ENCODE measurements at regions not wholly inside any gene's neighbourhood (a gene's known extent, or its start where the extent isn't known, plus 50 kb on each side); places are given as distances from the start of the nearest gene placed in this dataset.

- no peak for DNase-seq
Measured at GRCh38 chr17:71113347-71113746, 944.0 kb downstream of the KCNJ2 start.

DNA sequence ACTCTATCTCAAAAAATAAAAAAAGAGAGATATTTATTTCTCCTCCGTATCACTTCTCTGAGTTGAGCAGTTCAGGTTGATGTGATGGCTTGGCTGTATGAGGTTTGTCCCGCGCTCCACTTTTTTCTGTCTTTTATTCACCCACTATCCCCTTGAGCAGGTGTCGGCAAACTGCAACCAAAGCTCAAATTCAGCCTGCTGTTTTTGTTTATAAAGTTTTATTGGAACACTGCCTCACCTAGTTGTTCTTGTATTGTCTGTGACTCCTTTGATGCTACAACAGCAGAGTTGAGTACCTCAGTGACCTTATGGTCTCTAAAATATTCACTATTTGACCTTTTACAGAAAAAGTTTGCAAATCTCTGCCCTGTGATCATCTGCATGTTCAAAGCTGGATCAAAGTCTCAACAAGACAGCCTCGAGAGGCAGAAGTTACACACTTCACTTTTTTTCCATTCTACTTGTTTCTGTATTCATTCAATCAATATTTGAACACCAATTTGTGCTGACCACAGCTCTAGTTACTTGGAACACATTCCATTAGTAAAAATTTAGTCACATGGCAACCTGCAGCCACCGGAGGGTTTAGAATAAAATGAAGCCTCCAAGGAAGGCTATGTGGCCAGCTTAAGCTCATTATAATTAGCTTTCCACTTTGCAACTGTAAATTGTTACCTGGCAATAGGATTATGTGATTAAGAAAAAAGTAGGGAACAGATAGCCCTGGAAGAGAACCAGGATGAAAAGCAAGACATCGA, 945.8 kb downstream of the KCNJ2 start:
- DNase-seq: no peak

DNA sequence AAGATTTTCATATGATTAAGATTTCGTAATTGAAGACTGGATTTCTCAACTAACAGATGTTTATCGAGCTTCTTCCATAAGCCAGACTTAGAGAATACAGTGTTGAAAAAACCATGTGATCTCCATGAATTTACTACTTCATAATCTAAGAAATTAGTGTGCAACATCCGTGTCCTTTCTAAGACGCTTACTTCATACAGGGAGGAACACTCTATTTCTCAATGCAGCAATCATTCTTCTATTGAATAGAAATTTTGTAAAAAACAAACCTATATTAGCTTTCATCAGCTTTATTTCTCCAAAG, 946.3 kb downstream of the KCNJ2 start:
- DNase-seq: no peak

DNA sequence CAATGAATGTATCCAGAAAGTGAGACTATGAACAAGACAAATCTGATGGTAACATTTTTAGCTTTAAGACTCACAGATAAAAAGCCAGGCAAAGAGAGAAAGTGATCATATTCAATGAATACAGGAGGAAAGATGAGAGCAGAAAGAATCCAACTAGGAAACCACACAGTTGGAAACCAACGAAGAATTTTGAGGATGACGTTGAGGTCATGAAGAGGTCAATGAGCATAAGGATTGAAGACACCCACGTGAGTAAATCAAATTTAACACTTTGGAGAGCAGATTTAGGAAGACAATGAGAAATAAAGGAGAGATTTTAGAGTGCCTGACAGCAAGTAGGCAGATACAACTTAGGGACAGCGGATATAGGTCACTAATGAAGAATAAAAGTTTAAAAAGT, 948.1 kb downstream of the KCNJ2 start:
- no peak for DNase-seq

DNA sequence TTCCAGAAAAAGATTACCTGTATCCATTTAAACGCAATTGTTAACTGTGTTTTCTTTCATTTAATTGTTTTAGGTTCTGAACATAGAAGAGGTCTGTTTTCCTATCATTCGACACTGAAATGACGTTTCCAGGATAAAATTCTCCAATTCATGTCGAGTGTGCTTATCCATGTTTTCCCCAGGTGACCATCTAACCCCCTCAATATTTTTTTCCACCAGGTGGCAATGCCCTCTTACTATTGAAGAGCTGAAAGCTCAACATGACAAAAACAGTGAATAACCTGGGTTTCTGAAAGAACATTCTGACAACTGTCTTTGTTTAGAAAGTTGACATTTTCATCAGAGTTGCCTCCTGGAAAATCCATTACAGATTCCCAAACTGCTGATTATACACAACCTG, 948.7 kb downstream of the KCNJ2 start:
- DNase-seq: no peak

DNA sequence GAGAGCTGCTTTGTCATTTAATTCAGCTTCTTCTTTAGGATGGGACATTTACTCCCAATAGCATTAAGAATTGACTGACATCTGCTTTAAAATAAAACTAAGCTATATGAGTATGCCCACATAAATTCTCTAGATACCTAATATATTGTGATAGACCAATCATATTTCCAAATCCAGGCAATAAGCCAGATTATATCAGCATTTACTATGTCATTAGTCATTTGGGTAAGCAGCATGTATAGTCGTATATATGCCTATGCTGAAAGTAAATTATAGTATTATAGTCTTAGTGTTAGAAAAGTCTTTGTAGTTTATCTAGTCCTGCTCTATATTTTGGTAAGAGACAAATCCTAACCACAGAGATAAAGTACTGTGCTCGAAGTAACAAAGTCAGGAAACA, 958.1 kb downstream of the KCNJ2 start:
- DNase-seq: no peak

DNA sequence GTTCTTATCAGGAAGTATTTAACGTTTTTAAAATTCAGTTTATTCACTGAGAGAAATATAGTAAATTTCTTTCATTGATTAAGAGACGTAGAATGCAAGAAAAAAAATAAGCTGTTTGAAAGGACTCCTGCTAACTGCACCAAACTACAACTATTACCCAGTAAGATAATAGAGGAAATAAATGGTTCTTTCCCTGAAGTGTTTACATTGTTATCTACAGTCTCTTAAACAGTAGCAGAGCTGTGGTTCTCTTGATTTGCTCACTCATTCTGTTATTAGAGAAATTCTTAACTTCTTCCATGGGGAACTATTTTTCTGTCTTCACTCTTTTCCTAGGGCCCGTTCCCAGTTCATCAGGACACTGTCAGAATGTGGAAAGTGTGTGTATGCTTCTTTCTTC, 973.0 kb downstream of the KCNJ2 start:
- no peak for DNase-seq

- no peak for DNase-seq
Measured at GRCh38 chr17:71145486-71145885, 975.3 kb upstream of the SOX9 start.

DNA sequence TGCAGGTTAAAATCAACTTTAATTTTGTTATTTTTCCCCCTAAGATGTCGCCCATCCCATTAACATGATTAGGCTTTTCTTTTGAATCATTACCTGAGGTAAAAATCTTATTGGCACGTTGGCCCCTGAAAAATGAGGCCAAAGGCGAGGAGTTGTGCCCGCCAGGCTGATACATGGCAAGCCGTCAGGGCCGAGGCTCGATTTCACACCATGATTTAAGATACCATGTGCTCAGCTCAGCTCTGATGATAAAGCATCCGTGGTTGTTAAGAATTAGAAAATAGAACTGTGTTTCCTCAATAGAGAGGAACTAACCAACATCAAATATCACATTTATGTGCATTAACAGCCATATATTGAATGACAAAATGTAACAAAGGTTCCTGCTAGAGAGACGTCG, 972.9 kb upstream of the SOX9 start:
- DNase-seq: no peak

- DNase-seq: no peak
Measured at GRCh38 chr17:71149607-71150006, 971.2 kb upstream of the SOX9 start.

GRCh38 chr17:71157297-71157696, 963.5 kb upstream of the SOX9 start:
- DNase-seq: no peak

GRCh38 chr17:71158437-71158836, 962.4 kb upstream of the SOX9 start:
- no peak for DNase-seq

GRCh38 chr17:71163121-71163812, 957.6 kb upstream of the SOX9 start:
- DNase-seq: no peak

- DNase-seq: no peak
Measured at GRCh38 chr17:71163813-71164122, 957.1 kb upstream of the SOX9 start.

GRCh38 chr17:71164561-71164960, 956.3 kb upstream of the SOX9 start:
- DNase-seq: no peak

GRCh38 chr17:71166311-71166710, 954.5 kb upstream of the SOX9 start:
- no peak for DNase-seq

GRCh38 chr17:71168053-71168741, 952.6 kb upstream of the SOX9 start:
- DNase-seq: no peak

DNA sequence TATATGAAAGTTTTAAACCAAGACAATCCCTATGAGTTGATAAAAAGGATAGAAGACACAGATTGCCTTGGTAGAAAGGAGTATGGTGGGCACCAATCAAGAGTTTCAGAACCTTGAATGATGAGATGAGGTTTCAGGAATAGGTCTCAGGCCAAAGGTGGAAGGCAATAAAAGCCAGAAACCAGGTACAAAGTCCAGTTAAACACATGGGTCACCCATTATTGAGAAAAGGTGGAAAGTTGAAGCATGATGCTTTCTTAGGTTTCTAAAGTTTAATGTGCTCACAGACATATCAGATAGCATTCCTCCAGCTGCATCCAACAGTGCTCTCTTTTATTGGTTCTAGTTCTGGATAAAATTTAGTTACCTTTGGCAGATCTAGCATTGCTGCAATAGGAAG, 950.8 kb upstream of the SOX9 start:
- no peak for DNase-seq

- DNase-seq: no peak
Measured at GRCh38 chr17:71171270-71171669, 949.5 kb upstream of the SOX9 start.

DNA sequence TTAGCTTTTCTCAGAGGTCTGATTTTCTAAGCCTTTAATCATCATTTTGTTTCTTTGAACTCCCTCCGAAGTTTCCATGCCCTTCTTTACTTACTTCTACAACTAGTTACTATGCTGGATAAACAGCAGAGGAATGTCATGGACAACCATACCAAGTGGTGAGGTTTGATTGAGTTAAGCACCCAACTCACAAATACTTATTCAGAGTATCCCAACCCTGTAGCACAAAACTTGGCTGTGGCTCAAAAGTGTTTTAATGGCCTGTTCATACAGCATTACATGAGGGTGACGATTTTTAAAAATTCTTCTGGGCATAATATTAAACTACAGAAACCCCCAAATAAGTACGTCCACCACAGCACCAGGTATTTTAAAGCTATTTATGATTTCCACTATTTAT, 946.8 kb upstream of the SOX9 start:
- DNase-seq: no peak

GRCh38 chr17:71176331-71176730, 944.5 kb upstream of the SOX9 start:
- DNase-seq: no peak

- no peak for DNase-seq
Measured at GRCh38 chr17:71176928-71177443, 943.8 kb upstream of the SOX9 start.

- no peak for DNase-seq
Measured at GRCh38 chr17:71180801-71181385, 939.9 kb upstream of the SOX9 start.

DNA sequence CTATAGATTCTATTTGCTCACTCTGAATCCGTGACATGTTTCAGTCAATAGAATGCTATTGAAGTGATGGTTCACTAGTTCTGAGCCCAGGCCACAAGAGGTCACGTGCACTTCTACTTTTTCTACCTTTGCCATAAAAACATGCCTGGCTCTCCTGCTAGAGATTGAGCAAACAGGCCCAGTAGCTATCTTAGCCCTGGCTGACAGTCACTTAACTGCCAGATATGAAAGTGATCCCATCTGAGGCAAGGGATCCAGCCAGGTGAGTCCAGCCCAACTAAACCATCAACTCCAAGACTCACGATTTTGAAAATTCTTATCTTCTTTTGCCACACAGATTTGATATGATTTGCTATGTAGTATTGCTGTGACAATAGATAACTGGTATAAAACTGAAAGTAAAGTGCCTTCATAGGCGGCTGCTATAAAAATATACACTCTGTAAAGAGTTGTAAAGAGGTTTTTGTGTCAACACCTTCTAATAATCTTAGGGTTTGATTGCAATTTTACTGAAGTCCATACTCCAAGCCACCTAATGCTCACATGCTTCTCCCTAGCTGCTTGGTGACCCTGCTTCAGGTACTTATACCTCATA, 937.7 kb upstream of the SOX9 start:
- DNase-seq: no peak

Data from SIG-M5 (cell line).